Hepatocyte (in vitro differentiated cells): ENCODE measurements at regions not wholly inside any gene's neighbourhood (a gene's known extent, or its start where the extent isn't known, plus 50 kb on each side); places are given as distances from the start of the nearest gene placed in this dataset.

Source experiments
- DNase-seq: peaks from one replicate; pipeline ENCODE4 v3.0.0-alpha.2; 2016; ENCODE audit warnings: low spot score
- H2AFZ ChIP-seq: fragments of 200-600 bp; sonication (generic); 2 replicates; pipeline ENCODE4 v1.6.0; 2016; ENCODE audit warnings: antibody characterized with exemption, mild to moderate bottlenecking
- H3K27ac ChIP-seq: fragments of 200-600 bp; sonication (generic); 2 replicates; pipeline ENCODE4 v1.5.1; 2016; ENCODE audit warnings: mild to moderate bottlenecking
- H3K27me3 ChIP-seq: fragments of 200-600 bp; sonication (generic); 2 replicates; pipeline ENCODE4 v1.6.1; 2016
- H3K36me3 ChIP-seq: fragments of 200-600 bp; sonication (generic); replicated peaks from 2 replicates; pipeline ENCODE4 v1.5.1; 2016; ENCODE audit warnings: low read depth; ENCODE audit not compliant: insufficient read depth
- H3K4me1 ChIP-seq: fragments of 200-600 bp; sonication (generic); 2 replicates; pipeline ENCODE4 v1.5.1; 2016; ENCODE audit warnings: mild to moderate bottlenecking, moderate library complexity; ENCODE audit not compliant: insufficient read depth
- H3K4me2 ChIP-seq: fragments of 200-600 bp; sonication (generic); 2 replicates; pipeline ENCODE4 v1.6.0; 2016
- H3K4me3 ChIP-seq: fragments of 200-600 bp; sonication (generic); 2 replicates; pipeline ENCODE4 v1.5.1; 2016; ENCODE audit warnings: mild to moderate bottlenecking
- H3K79me2 ChIP-seq: fragments of 200-600 bp; sonication (generic); 2 replicates; pipeline ENCODE4 v1.6.0; 2017; ENCODE audit warnings: mild to moderate bottlenecking
- H3K9me2 ChIP-seq: fragments of 200-600 bp; sonication (generic); replicated peaks from 2 replicates; pipeline ENCODE4 v1.6.0; 2017; ENCODE audit warnings: mild to moderate bottlenecking; ENCODE audit not compliant: insufficient read depth
- H3K9me3 ChIP-seq: fragments of 200-600 bp; sonication (generic); 2 replicates; pipeline ENCODE4 v1.5.1; 2016; ENCODE audit warnings: low read depth, mild to moderate bottlenecking
- H4K20me1 ChIP-seq: fragments of 200-600 bp; sonication (generic); 2 replicates; pipeline ENCODE4 v1.6.0; 2016; ENCODE audit warnings: mild to moderate bottlenecking; ENCODE audit not compliant: insufficient read depth, poor library complexity, severe bottlenecking
- CTCF ChIP-seq: fragments of 200-600 bp; sonication (generic); IDR thresholded peaks from 2 replicates; pipeline ENCODE4 v1.5.1; 2016; ENCODE audit warnings: antibody characterized with exemption, mild to moderate bottlenecking; ENCODE audit not compliant: poor library complexity
- EZH2 ChIP-seq: fragments of 200-600 bp; sonication (generic); IDR thresholded peaks from 2 replicates; pipeline ENCODE4 v1.6.1; 2016; ENCODE audit warnings: antibody characterized with exemption, mild to moderate bottlenecking, borderline replicate concordance
- EZH2phosphoT487 ChIP-seq: fragments of 200-600 bp; sonication (generic); IDR thresholded peaks from one replicate; pipeline ENCODE4 v1.6.1; 2018; ENCODE audit warnings: antibody characterized with exemption, mild to moderate bottlenecking, low read depth, moderate library complexity; ENCODE audit not compliant: unreplicated experiment, severe bottlenecking
- WGBS: methylation state at CpG from one replicate; pipeline ENCODE4 v1.1.6; 2016; ENCODE audit warnings: low lambda C conversion rate; ENCODE audit errors: missing lambda C conversion rate; 5-methylcytosine and 5-hydroxymethylcytosine counted together

DNA sequence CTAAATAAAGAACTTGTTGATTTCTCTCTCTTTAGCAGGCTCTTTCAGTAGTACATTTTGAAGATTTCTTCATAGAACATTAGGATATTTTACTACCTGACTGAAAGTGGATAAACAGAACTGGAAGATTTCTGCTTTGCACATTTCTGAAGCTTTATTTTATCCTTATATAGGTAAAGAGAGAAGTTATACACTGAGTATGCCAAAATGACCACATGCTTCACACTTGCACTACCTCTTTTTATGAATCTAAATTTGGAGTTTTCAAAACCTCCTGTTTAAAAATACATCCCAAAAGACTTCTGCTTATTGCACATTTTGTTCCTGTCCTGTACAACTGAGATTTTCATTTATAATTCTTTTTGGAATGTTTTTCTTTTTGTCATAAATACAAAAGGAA is 197.4 kb upstream of the PRPS1L1 start:
- H3K9me3 ChIP-seq = no peaks in the 10 kb centered on the region
- DNase-seq = no peak
- no peaks in the 10 kb centered on the region for H3K79me2 ChIP-seq
- H3K27ac ChIP-seq = no peak overlapping the region
- TF ChIP-seq EZH2 (no peak), EZH2phosphoT487 (no peak), CTCF (no peak)
- peaks cover 10% of the 10 kb centered on the region for H3K4me1 ChIP-seq
- no peak overlapping the region for H2AFZ ChIP-seq
- no peaks in the 10 kb centered on the region for H4K20me1 ChIP-seq
- H3K4me2 ChIP-seq = no peak overlapping the region
- no peaks in the 10 kb centered on the region for H3K27me3 ChIP-seq
- no peak overlapping the region for H3K4me3 ChIP-seq
- no peaks in the 10 kb centered on the region for H3K9me2 ChIP-seq
- H3K36me3 ChIP-seq = no peaks in the 10 kb centered on the region

DNA sequence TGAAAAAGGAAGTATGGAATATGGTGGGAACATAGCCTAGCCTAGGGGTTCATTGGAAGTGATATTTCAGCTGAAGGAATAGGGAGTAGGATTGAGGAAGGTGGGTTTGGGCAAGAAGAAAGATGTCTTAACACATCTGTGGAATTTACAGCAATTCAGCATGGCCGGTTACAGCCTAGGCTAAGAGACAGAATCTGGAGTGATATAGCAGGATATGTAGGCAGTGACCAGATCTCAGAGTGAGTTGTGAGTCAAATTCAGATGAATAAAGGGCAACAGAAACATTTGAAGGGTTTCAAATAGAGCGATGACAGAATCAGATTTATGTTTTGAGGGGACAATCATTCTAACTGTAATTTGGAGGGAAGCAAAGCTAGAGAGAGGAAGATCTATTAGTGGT is 199.0 kb upstream of the PRPS1L1 start:
- Histone ChIP-seq H3K36me3 (no peaks in the 10 kb centered on the region), H3K79me2 (no peaks in the 10 kb centered on the region), H3K9me2 (no peaks in the 10 kb centered on the region), H2AFZ (no peak overlapping the region), H4K20me1 (no peaks in the 10 kb centered on the region), H3K4me1 (peaks cover 10% of the 10 kb centered on the region), H3K4me2 (no peak overlapping the region), H3K9me3 (no peaks in the 10 kb centered on the region), H3K27ac (no peak overlapping the region), H3K4me3 (no peak overlapping the region), H3K27me3 (no peaks in the 10 kb centered on the region)
- TF ChIP-seq CTCF (no peak), EZH2 (no peak), EZH2phosphoT487 (no peak)
- WGBS = 85% methylated on average over 2 of the region's 2 CpGs
- DNase-seq = no peak

DNA sequence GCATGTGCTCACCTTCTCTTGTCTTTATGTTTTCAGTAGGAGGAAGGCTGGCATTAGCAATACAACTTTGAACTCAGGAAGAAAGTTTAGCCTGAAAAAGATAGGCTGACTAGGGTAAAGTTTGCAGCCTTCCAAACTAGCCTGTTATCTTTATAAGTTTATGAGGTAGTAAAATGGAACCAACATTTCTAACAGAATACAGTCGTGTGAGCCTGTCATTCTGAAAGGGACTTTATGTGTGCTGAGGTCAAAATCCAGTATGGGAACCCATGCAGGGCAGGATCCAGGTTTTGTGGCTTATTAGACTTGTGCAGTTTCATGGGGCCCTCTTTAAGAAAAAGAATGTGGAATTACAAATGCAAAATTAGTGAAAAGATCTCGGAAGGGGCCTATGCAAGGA is 201.0 kb upstream of the PRPS1L1 start:
- WGBS = 45% methylated on average over 2 of the region's 2 CpGs

GRCh38 chr7:18230271-18230670 is 202.6 kb upstream of the PRPS1L1 start:
- WGBS = 77% methylated on average over 8 of the region's 8 CpGs
- no peak overlapping the region for H3K27ac ChIP-seq
- no peaks in the 10 kb centered on the region for H4K20me1 ChIP-seq
- no peak overlapping the region for H3K4me3 ChIP-seq
- no peak for DNase-seq
- peaks cover 10% of the 10 kb centered on the region for H3K4me1 ChIP-seq
- H3K27me3 ChIP-seq = no peaks in the 10 kb centered on the region
- no peak for TF ChIP-seq EZH2
- TF ChIP-seq EZH2phosphoT487 = no peak
- no peak for TF ChIP-seq CTCF
- H3K4me2 ChIP-seq = no peak overlapping the region
- H2AFZ ChIP-seq = no peak overlapping the region
- no peaks in the 10 kb centered on the region for H3K79me2 ChIP-seq
- H3K9me3 ChIP-seq = no peaks in the 10 kb centered on the region
- no peaks in the 10 kb centered on the region for H3K9me2 ChIP-seq
- no peaks in the 10 kb centered on the region for H3K36me3 ChIP-seq

More for the DNA sequence above, 201.0 kb upstream of the PRPS1L1 start:
- Histone ChIP-seq H3K9me2 (no peaks in the 10 kb centered on the region), H3K4me2 (no peak overlapping the region), H2AFZ (no peak overlapping the region), H3K79me2 (no peaks in the 10 kb centered on the region), H3K4me3 (no peak overlapping the region), H3K9me3 (no peaks in the 10 kb centered on the region), H3K4me1 (peaks cover 10% of the 10 kb centered on the region), H3K27ac (peak overlapping the region; percentile 22), H4K20me1 (no peaks in the 10 kb centered on the region), H3K27me3 (no peaks in the 10 kb centered on the region), H3K36me3 (no peaks in the 10 kb centered on the region)
- TF ChIP-seq EZH2 (no peak), EZH2phosphoT487 (no peak)
- peak; percentile 44 for DNase-seq
